Fibroblast of lung (primary cell): ENCODE measurements at regions not wholly inside any gene's neighbourhood (a gene's known extent, or its start where the extent isn't known, plus 50 kb on each side); places are given as distances from the start of the nearest gene placed in this dataset.

Source experiments
- CTCF ChIP-seq, 2 donors: IDR thresholded peaks in 1 of 2; conservative IDR thresholded peaks in 1 of 2; 1 replicate in 1 of 2; 2 replicates in 1 of 2; pipeline ENCODE4 v1.5.1; 2011 to 2012; ENCODE audit warnings: low read length in 2 of 2, control low read depth in 1 of 2, inconsistent platforms in 1 of 2, low read depth in 1 of 2, mild to moderate bottlenecking in 1 of 2
- EZH2 ChIP-seq: IDR thresholded peaks from 2 replicates; pipeline ENCODE4 v1.5.1; 2012; ENCODE audit warnings: low read length, control low read depth, mild to moderate bottlenecking; ENCODE audit errors: missing control alignments

GRCh38 chr1:117295001-117295400, 72.2 kb upstream of the MAN1A2 start:
- no peak for TF ChIP-seq CTCF (conservative IDR thresholded peaks at IDR 0.05 in 1 of 2, IDR thresholded peaks at IDR 0.05 in 1 of 2; ENCODE audit: low read depth in 1 of 2, low read length in 2 of 2)
- no peak for TF ChIP-seq EZH2
